ENCODE measurements at regions not wholly inside any gene's neighbourhood (a gene's known extent, or its start where the extent isn't known, plus 50 kb on each side); places are given as distances from the start of the nearest gene placed in this dataset.

DNA sequence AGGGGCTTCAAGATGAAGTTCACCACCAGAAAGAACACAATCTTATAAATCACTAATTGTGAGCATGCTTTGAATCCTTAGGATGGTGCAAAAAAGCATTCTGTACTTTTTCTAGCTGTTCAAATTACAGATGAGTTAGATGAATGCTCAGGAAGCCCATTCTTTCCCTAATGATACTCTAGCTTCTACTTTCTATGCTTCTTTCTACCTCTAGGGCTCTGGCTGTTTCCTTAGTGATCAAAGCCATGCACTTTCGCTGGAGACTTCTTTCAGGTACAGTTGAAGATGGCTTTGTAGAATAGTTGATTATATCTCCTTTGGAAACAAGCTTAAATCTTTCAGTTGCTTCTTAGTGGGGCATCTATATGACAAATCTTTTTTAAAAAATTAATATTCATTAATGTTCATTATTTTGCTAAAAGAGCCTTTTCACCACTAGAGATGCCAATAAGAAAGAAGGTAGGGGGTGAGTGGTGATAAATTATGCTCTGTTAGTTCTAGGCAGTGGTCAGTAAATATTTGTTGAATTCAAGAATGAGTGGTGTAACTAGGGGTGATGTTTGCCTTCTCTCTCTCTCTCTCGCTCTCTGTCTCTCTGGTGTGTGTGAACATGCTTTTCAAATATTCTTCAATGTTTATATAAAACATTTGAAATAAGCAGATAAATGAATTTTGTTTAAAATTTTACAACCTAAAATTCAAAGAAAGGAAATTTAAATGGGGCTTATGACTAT, 169.4 kb downstream of the GLUD2 start:
- DNase-seq (no peak), ATAC-seq (no peak)
- H3K27me3 Mint-ChIP-seq, result no peaks in the 10 kb centered on the region
- no peaks in the 10 kb centered on the region for H3K36me3 Mint-ChIP-seq (ENCODE audit: low read depth)
- H3K4me1 Mint-ChIP-seq (ENCODE audit: low read depth), result no peaks in the 10 kb centered on the region
- POLR2A ChIA-PET, result no interaction called here
- H3K4me3 Mint-ChIP-seq, result no peak overlapping the region
- no peak overlapping the region for H3K27ac Mint-ChIP-seq
- H3K9me3 Mint-ChIP-seq, result no peaks in the 10 kb centered on the region
- intact Hi-C loops (cut with micrococcal nuclease), result no loop called here
- CTCF ChIA-PET, result no interaction called here
- TF ChIP-seq, protein P1, sequence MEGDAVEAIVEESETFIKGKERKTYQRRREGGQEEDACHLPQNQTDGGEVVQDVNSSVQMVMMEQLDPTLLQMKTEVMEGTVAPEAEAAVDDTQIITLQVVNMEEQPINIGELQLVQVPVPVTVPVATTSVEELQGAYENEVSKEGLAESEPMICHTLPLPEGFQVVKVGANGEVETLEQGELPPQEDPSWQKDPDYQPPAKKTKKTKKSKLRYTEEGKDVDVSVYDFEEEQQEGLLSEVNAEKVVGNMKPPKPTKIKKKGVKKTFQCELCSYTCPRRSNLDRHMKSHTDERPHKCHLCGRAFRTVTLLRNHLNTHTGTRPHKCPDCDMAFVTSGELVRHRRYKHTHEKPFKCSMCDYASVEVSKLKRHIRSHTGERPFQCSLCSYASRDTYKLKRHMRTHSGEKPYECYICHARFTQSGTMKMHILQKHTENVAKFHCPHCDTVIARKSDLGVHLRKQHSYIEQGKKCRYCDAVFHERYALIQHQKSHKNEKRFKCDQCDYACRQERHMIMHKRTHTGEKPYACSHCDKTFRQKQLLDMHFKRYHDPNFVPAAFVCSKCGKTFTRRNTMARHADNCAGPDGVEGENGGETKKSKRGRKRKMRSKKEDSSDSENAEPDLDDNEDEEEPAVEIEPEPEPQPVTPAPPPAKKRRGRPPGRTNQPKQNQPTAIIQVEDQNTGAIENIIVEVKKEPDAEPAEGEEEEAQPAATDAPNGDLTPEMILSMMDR (IDR thresholded peaks at IDR 0.05), result no peak

DNA sequence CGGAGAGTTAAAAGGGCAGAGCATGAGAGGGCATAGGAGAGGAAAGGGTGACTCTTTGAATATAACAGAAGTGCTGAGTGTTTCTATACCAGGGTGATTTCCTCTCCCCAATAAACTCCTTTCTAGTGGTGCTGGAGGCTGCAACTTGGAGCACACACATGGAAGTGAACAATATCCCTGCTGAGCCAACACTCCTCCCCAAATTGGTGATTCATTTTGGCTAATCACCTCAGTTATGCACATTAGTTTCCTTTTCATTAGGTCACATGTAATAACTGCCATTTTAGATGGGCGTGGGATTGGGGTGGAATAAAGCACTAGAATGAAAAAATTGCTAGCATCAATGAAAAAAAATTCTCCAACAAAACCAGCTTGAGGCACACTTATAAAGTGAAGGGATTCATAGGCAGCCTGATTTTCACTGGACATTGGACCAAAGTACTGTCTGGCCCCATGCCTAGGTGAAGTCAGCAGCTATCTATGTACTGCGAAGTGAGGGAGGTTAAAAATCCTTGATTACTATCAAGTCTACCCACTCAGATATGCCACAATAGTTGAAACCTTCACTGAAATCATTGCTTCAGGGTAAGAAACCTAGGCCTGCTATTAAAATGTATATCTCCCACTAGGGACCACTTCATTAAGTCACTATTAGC, 174.0 kb downstream of the GLUD2 start:
- intact Hi-C loops (cut with micrococcal nuclease), result no loop called here
- Mint-ChIP-seq H3K36me3 (ENCODE audit: low read depth) (no peaks in the 10 kb centered on the region), H3K27me3 (no peaks in the 10 kb centered on the region), H3K4me1 (ENCODE audit: low read depth) (no peaks in the 10 kb centered on the region), H3K27ac (no peak overlapping the region), H3K4me3 (no peak overlapping the region), H3K9me3 (no peaks in the 10 kb centered on the region)
- TF ChIP-seq, protein P1 (IDR thresholded peaks at IDR 0.05), result no peak
- DNase-seq (no peak), ATAC-seq (no peak)
- ChIA-PET CTCF (no interaction called here), POLR2A (no interaction called here)

DNA sequence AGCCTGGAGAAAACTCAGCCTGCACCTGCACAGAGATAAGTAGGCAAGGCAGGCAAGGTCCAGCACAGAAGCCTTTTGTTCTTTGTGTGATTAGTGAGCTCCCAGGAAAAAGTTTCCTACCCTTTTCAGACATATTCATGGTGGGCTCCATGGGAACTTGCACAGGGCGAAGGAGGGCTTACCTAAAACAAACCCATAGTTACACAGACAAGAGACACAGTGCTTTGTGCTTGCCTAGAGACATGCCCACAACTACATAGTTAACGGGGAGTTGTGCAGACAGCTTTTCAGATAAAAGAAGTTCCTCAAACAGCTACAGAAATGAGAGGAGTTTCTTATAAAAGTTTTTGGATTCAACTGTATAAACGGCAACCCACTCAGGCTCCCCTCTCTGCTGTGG, 180.5 kb downstream of the GLUD2 start:
- Mint-ChIP-seq H3K27me3 (no peaks in the 10 kb centered on the region), H3K36me3 (ENCODE audit: low read depth) (no peaks in the 10 kb centered on the region), H3K4me3 (no peak overlapping the region), H3K27ac (no peak overlapping the region), H3K9me3 (no peaks in the 10 kb centered on the region), H3K4me1 (ENCODE audit: low read depth) (no peaks in the 10 kb centered on the region)
- ChIA-PET CTCF (no interaction called here), POLR2A (no interaction called here)
- TF ChIP-seq, protein P1 (IDR thresholded peaks at IDR 0.05), result no peak
- intact Hi-C loops (cut with micrococcal nuclease), result no loop called here
- ATAC-seq (no peak), DNase-seq (no peak)

GRCh38 chrX:121231566-121232358, 184.4 kb downstream of the GLUD2 start:
- Mint-ChIP-seq H3K4me3 (no peak overlapping the region), H3K4me1 (ENCODE audit: low read depth) (no peaks in the 10 kb centered on the region), H3K36me3 (ENCODE audit: low read depth) (no peaks in the 10 kb centered on the region), H3K9me3 (no peaks in the 10 kb centered on the region), H3K27me3 (no peaks in the 10 kb centered on the region), H3K27ac (no peak overlapping the region)
- ChIA-PET POLR2A (no interaction called here), CTCF (no interaction called here)
- intact Hi-C loops (cut with micrococcal nuclease), result no loop called here
- TF ChIP-seq, protein P1 (IDR thresholded peaks at IDR 0.05), result no peak
- no peak for DNase-seq
- ATAC-seq, result no peak

- Mint-ChIP-seq H3K4me3 (no peak overlapping the region), H3K4me1 (ENCODE audit: low read depth) (no peaks in the 10 kb centered on the region), H3K9me3 (no peaks in the 10 kb centered on the region), H3K27me3 (no peaks in the 10 kb centered on the region), H3K36me3 (ENCODE audit: low read depth) (no peaks in the 10 kb centered on the region), H3K27ac (no peak overlapping the region)
- ChIA-PET POLR2A (no interaction called here), CTCF (no interaction called here)
- TF ChIP-seq, protein P1 (IDR thresholded peaks at IDR 0.05), result no peak
- no peak for DNase-seq
- intact Hi-C loops (cut with micrococcal nuclease), result no loop called here
- no peak for ATAC-seq
Observed at GRCh38 chrX:121236040-121236439, 188.6 kb downstream of the GLUD2 start.

Data from activated CD8-positive, alpha-beta T cell treated with anti-CD3 and anti-CD28 coated beads for 36 hours (primary cell).